ENCODE measurements at regions not wholly inside any gene's neighbourhood (a gene's known extent, or its start where the extent isn't known, plus 50 kb on each side); places are given as distances from the start of the nearest gene placed in this dataset.

- Histone ChIP-seq H3K36me3 (ENCODE audit: insufficient read depth, low read length, poor library complexity, severe bottlenecking) (no peaks in the 10 kb centered on the region), H3K4me1 (ENCODE audit: insufficient read depth, low read length, poor library complexity, severe bottlenecking) (no peaks in the 10 kb centered on the region), H3K4me3 (ENCODE audit: low read depth, low read length, poor library complexity, severe bottlenecking) (no peak overlapping the region), H3K9me3 (ENCODE audit: low read depth, low read length, poor library complexity, severe bottlenecking) (peaks cover 4% of the 10 kb centered on the region), H3K27me3 (replicated peaks; ENCODE audit: insufficient read depth, low read depth, low read length, poor library complexity) (no peaks in the 10 kb centered on the region), H3K27ac (ENCODE audit: low read depth, low read length, poor library complexity, severe bottlenecking) (no peak overlapping the region)
- intact Hi-C loops (cut with micrococcal nuclease; ENCODE audit: unreplicated experiment) = no loop called here
- CTCF ChIA-PET = no interaction called here
- POLR2A ChIA-PET (ENCODE audit: low non-redundant PET) = no interaction called here
- no peak for DNase-seq (ENCODE audit: low spot score)
- TF ChIP-seq EZH2 (IDR thresholded peaks at IDR 0.05; ENCODE audit: borderline replicate concordance, low read depth, low read length, poor library complexity, severe bottlenecking) (no peak), CTCF (conservative IDR thresholded peaks at IDR 0.05; ENCODE audit: low read depth, low read length) (no peak)
- no TSS peak for BruUV-seq (replicated peaks)
Observed at GRCh38 chr5:25567881-25568280, 923.1 kb upstream of the CDH10 start.

GRCh38 chr5:25562656-25563055 lies 917.9 kb upstream of the CDH10 start:
- TF ChIP-seq CTCF (conservative IDR thresholded peaks at IDR 0.05; ENCODE audit: low read depth, low read length) (no peak), EZH2 (IDR thresholded peaks at IDR 0.05; ENCODE audit: borderline replicate concordance, low read depth, low read length, poor library complexity, severe bottlenecking) (no peak)
- intact Hi-C loops (cut with micrococcal nuclease; ENCODE audit: unreplicated experiment) = no loop called here
- ChIA-PET CTCF (no interaction called here), POLR2A (ENCODE audit: low non-redundant PET) (no interaction called here)
- Histone ChIP-seq H3K27me3 (replicated peaks; ENCODE audit: insufficient read depth, low read depth, low read length, poor library complexity) (no peaks in the 10 kb centered on the region), H3K36me3 (ENCODE audit: insufficient read depth, low read length, poor library complexity, severe bottlenecking) (no peaks in the 10 kb centered on the region), H3K4me3 (ENCODE audit: low read depth, low read length, poor library complexity, severe bottlenecking) (no peak overlapping the region), H3K9me3 (ENCODE audit: low read depth, low read length, poor library complexity, severe bottlenecking) (peaks cover 12% of the 10 kb centered on the region), H3K27ac (ENCODE audit: low read depth, low read length, poor library complexity, severe bottlenecking) (no peak overlapping the region), H3K4me1 (ENCODE audit: insufficient read depth, low read length, poor library complexity, severe bottlenecking) (no peaks in the 10 kb centered on the region)
- no TSS peak for BruUV-seq (replicated peaks)
- no peak for DNase-seq (ENCODE audit: low spot score)

- BruUV-seq (replicated peaks) = no TSS peak
- Histone ChIP-seq H3K4me1 (ENCODE audit: insufficient read depth, low read length, poor library complexity, severe bottlenecking) (no peaks in the 10 kb centered on the region), H3K36me3 (ENCODE audit: insufficient read depth, low read length, poor library complexity, severe bottlenecking) (no peaks in the 10 kb centered on the region), H3K9me3 (ENCODE audit: low read depth, low read length, poor library complexity, severe bottlenecking) (no peaks in the 10 kb centered on the region), H3K4me3 (ENCODE audit: low read depth, low read length, poor library complexity, severe bottlenecking) (no peak overlapping the region), H3K27ac (ENCODE audit: low read depth, low read length, poor library complexity, severe bottlenecking) (no peak overlapping the region), H3K27me3 (replicated peaks; ENCODE audit: insufficient read depth, low read depth, low read length, poor library complexity) (no peaks in the 10 kb centered on the region)
- DNase-seq (ENCODE audit: low spot score) = no peak
- POLR2A ChIA-PET (ENCODE audit: low non-redundant PET) = no interaction called here
- TF ChIP-seq CTCF (conservative IDR thresholded peaks at IDR 0.05; ENCODE audit: low read depth, low read length) = no peak
- TF ChIP-seq EZH2 (IDR thresholded peaks at IDR 0.05; ENCODE audit: borderline replicate concordance, low read depth, low read length, poor library complexity, severe bottlenecking) = no peak
- intact Hi-C loops (cut with micrococcal nuclease; ENCODE audit: unreplicated experiment) = no loop called here
- CTCF ChIA-PET = no interaction called here
Observed at GRCh38 chr5:25554077-25554476, 909.3 kb upstream of the CDH10 start.

Data from A673 (cell line).